ENCODE measurements at regions not wholly inside any gene's neighbourhood (a gene's known extent, or its start where the extent isn't known, plus 50 kb on each side); places are given as distances from the start of the nearest gene placed in this dataset.

DNA sequence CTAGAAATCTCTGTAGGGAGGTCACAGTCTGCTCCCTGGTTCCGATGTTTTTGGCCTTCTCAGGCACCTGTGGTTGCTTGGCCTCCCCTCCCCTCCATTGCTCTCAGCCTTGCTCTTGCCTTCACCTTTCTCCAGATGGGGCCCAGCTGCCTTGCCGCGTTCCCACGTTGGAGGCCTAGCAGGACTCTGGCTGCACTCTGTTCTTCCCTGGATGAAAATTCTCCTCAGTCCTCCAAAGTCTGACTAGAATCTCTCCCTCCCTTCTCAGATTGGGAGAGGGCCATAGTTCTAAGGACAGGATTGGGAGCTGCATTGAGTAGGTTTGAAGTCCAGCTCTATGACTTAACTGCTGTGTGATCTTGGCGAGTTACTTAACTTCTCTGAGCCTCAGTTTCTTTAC is 213.7 kb upstream of the HABP2 start:
- intact Hi-C loops (cut with DNase I; ENCODE audit: low total_unique reads) = no loop called here

DNA sequence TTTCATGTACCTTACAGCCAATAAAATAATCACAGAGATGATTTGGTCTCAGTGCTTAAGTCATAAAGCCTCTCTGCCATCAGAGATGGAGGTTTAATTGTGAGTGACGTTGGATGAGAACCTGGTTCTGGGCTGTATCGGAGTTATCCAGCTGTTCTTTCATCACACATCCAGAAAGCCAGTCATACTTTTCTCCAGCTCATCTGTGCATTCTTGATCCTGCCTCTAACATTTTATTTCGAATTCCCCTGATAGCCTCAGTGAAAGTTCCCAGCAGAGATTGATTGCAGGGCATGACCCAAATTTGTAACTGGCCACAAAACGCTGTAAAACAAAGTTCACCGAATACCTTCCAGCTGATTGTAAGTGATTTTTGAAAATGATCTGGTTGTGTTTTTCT is 212.6 kb upstream of the HABP2 start:
- WGBS, 2 donors = 81 to 86% methylated on average over 5 of the region's 5 CpGs
- no peak for DNase-seq (ENCODE audit: low spot score in 2 of 2)
- no peak for TF ChIP-seq POLR2A (IDR thresholded peaks at IDR 0.05)
- TF ChIP-seq, protein P1, sequence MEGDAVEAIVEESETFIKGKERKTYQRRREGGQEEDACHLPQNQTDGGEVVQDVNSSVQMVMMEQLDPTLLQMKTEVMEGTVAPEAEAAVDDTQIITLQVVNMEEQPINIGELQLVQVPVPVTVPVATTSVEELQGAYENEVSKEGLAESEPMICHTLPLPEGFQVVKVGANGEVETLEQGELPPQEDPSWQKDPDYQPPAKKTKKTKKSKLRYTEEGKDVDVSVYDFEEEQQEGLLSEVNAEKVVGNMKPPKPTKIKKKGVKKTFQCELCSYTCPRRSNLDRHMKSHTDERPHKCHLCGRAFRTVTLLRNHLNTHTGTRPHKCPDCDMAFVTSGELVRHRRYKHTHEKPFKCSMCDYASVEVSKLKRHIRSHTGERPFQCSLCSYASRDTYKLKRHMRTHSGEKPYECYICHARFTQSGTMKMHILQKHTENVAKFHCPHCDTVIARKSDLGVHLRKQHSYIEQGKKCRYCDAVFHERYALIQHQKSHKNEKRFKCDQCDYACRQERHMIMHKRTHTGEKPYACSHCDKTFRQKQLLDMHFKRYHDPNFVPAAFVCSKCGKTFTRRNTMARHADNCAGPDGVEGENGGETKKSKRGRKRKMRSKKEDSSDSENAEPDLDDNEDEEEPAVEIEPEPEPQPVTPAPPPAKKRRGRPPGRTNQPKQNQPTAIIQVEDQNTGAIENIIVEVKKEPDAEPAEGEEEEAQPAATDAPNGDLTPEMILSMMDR (IDR thresholded peaks at IDR 0.05) = no peak
- intact Hi-C loops (cut with DNase I; ENCODE audit: low total_unique reads) = no loop called here
- no peak overlapping the region for H3K4me3 ChIP-seq (ENCODE audit: low read depth, poor library complexity, severe bottlenecking)

More for the DNA sequence above, 213.7 kb upstream of the HABP2 start:
- H3K4me3 ChIP-seq (ENCODE audit: low read depth, poor library complexity, severe bottlenecking) = no peak overlapping the region
- no peak for DNase-seq (ENCODE audit: low spot score in 2 of 2)
- TF ChIP-seq, protein P1 (IDR thresholded peaks at IDR 0.05) = no peak
- TF ChIP-seq POLR2A (IDR thresholded peaks at IDR 0.05) = no peak
- 66 to 94% methylated on average over 5 of the region's 5 CpGs for WGBS, 2 donors

DNA sequence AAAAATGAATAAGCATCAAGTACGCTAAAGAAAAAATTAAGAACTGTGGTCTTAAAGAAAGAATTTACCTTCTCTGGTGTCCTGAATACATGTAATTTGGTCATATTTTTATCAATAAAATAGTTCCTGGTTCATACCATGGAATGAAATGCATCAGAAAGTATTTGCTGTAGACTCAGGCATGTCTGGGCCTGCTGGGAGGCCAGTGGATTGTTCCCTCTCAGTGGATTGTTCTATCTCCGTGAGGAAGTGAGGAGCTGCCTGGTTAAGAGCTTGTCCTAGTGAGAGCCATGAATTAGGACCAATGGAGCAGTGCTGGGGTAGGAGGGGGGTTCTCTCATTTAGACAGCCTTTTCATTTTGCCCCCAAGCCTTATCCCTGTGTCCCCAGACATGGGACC is 211.7 kb upstream of the HABP2 start:
- TF ChIP-seq, protein P1 (IDR thresholded peaks at IDR 0.05) = no peak
- TF ChIP-seq POLR2A (IDR thresholded peaks at IDR 0.05) = no peak
- H3K4me3 ChIP-seq (ENCODE audit: low read depth, poor library complexity, severe bottlenecking) = no peak overlapping the region
- no peak for DNase-seq (ENCODE audit: low spot score in 2 of 2)
- intact Hi-C loops (cut with DNase I; ENCODE audit: low total_unique reads) = no loop called here
- whole genome bisulfite sequencing, 2 donors = 88% methylated on average over 2 of the region's 2 CpGs

DNA sequence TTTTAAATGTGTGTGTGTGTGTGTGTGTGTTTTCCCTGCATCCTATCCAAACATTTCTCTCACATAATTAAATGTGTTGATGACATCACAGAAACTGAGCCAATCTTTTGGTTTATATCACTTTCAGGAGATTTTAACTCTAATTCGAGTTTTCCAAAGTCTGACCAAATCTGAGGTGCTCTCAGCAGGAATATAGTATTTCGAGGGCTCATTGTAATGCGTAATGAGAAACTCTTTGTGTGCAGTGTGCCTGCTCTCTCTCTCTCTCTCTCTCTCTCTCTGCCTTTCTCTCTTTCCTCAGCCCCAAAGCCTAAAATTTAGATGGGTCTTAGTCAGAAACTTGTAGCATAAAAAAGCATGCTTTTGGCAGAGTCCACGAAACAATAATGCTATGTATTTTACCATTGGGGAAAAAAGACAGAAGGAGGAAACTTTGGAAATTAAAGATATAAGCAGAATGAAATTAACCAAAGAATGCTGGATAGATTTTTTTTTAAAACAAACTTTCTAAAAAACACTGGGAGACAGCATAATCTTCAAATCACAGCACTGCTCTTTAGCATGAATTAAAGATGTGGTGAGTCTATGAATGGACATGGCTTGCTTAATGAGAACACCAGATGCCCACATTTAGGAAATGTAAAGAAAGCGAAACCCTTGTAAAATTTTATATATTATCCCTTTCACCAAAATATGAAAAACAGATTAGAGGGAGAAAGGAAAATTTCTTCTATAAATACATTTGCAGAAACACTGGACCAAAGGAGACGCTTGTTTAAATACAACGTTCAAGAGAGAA is 206.8 kb upstream of the HABP2 start:
- no peak for TF ChIP-seq POLR2A (IDR thresholded peaks at IDR 0.05)
- TF ChIP-seq, protein P1 (IDR thresholded peaks at IDR 0.05) = no peak
- no peak overlapping the region for H3K4me3 ChIP-seq (ENCODE audit: low read depth, poor library complexity, severe bottlenecking)
- intact Hi-C loops (cut with DNase I; ENCODE audit: low total_unique reads) = no loop called here
- DNase-seq (ENCODE audit: low spot score in 2 of 2) = no peak
- 82 to 85% methylated on average over 7 of the region's 7 CpGs for WGBS, 2 donors

DNA sequence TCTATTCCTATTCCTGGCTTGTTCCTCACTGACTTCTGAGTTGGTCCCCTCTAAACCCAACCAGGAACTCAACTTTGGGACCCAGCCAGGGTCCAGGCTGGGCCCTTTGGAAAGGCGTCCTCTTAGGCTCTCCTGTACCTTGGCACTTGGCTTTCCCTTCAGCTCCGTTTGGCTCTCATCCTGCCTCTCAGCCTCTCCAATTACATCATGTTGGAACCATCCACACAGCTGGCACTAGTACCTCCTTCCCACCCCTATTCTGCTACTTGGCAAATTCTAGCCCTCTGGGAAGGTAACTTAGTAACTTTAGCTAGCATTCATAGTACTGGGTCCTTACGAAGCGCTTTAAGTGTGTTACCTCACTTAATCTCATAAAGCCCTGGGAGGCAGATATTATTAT is 205.3 kb upstream of the HABP2 start:
- intact Hi-C loops (cut with DNase I; ENCODE audit: low total_unique reads) = no loop called here
- no peak overlapping the region for H3K4me3 ChIP-seq (ENCODE audit: low read depth, poor library complexity, severe bottlenecking)
- no peak for DNase-seq (ENCODE audit: low spot score in 2 of 2)
- no peak for TF ChIP-seq POLR2A (IDR thresholded peaks at IDR 0.05)
- TF ChIP-seq, protein P1 (IDR thresholded peaks at IDR 0.05) = no peak
- WGBS, 2 donors = 33 to 43% methylated on average over 4 of the region's 4 CpGs

DNA sequence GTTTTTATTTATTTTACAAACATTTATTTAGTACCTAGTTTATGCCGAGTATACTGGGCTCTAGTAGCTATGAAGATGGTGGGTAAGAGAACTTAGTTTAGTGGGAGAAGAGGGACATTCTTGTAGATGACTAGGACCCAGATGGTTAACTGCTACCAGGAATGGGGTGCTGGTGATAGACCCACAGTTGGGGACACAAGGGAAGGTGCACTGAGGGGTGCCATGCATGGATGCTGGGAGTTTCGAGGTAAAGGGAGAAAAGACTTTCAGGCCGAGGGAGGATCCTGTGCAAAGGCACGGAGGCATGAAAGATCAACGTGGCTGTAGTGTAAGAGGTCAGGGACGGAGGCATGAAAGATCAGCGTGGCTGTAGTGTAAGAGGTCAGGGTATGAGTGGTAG is 204.2 kb upstream of the HABP2 start:
- no peak for TF ChIP-seq POLR2A (IDR thresholded peaks at IDR 0.05)
- TF ChIP-seq, protein P1 (IDR thresholded peaks at IDR 0.05) = no peak
- intact Hi-C loops (cut with DNase I; ENCODE audit: low total_unique reads) = no loop called here
- WGBS, 2 donors = 92 to 95% methylated on average over 7 of the region's 7 CpGs
- no peak for DNase-seq (ENCODE audit: low spot score in 2 of 2)
- H3K4me3 ChIP-seq (ENCODE audit: low read depth, poor library complexity, severe bottlenecking) = no peak overlapping the region

All from lower leg skin (tissue), 4 donors.